NB4 (cell line): ENCODE measurements at regions not wholly inside any gene's neighbourhood (a gene's known extent, or its start where the extent isn't known, plus 50 kb on each side); places are given as distances from the start of the nearest gene placed in this dataset.

ENCODE experiments used
- CTCF ChIP-seq: IDR thresholded peaks from one replicate; pipeline ENCODE4 v1.5.1; 2012; ENCODE audit warnings: low read depth, low read length
- MAX ChIP-seq: IDR thresholded peaks from 2 replicates; pipeline ENCODE4 v1.6.1; 2011; ENCODE audit warnings: low read depth, low read length
- POLR2A ChIP-seq: IDR thresholded peaks from 2 replicates; pipeline ENCODE4 v1.6.1; 2011; ENCODE audit warnings: mild to moderate bottlenecking; ENCODE audit not compliant: insufficient read length; ENCODE audit errors: extremely low read depth

- TF ChIP-seq CTCF = no peak
- no peak for TF ChIP-seq POLR2A
- TF ChIP-seq MAX = no peak
Observed at GRCh38 chr4:31929676-31930345, 1209.6 kb downstream of the PCDH7 start.
